ENCODE measurements at regions not wholly inside any gene's neighbourhood (a gene's known extent, or its start where the extent isn't known, plus 50 kb on each side); places are given as distances from the start of the nearest gene placed in this dataset.

DNA sequence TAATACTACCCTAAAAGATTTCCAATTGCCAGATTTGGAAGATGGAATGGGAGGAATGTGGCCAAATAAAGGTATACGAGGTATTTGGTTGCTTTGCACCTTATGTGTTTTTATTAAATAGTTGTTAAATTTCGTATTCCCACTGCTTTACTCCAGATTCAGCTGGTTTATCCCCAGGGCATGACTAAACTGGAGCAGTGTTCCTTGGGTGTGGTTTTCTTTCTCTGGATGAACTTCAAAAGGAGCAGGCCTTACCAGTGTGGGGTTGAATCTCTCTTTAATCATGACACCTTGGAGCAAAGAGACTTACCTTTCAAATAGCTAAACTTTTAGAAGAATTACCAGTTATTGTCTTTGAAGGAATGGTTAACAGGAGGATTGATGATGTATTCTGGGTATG, 121.7 kb upstream of the BNC2 start:
- TF ChIP-seq, protein P1, sequence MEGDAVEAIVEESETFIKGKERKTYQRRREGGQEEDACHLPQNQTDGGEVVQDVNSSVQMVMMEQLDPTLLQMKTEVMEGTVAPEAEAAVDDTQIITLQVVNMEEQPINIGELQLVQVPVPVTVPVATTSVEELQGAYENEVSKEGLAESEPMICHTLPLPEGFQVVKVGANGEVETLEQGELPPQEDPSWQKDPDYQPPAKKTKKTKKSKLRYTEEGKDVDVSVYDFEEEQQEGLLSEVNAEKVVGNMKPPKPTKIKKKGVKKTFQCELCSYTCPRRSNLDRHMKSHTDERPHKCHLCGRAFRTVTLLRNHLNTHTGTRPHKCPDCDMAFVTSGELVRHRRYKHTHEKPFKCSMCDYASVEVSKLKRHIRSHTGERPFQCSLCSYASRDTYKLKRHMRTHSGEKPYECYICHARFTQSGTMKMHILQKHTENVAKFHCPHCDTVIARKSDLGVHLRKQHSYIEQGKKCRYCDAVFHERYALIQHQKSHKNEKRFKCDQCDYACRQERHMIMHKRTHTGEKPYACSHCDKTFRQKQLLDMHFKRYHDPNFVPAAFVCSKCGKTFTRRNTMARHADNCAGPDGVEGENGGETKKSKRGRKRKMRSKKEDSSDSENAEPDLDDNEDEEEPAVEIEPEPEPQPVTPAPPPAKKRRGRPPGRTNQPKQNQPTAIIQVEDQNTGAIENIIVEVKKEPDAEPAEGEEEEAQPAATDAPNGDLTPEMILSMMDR (conservative IDR thresholded peaks at IDR 0.05 in 1 of 2, IDR thresholded peaks at IDR 0.05 in 1 of 2; ENCODE audit: extremely low read depth in 1 of 2, insufficient read depth in 1 of 2, low read depth in 1 of 2, low read length in 2 of 2) = no peak
- no peak for TF ChIP-seq EZH2 (IDR thresholded peaks at IDR 0.05; ENCODE audit: borderline replicate concordance, low read length)
